Muscle of arm (tissue), 1 donor: ENCODE measurements at regions not wholly inside any gene's neighbourhood (a gene's known extent, or its start where the extent isn't known, plus 50 kb on each side); places are given as distances from the start of the nearest gene placed in this dataset.
"Not testable (repeated sequence)": the region's sequence is repeated elsewhere in the genome, so short reads cannot be mapped to it uniquely, and the experiment has no call there.

Source experiments
- DNase-seq: peaks from one replicate; pipeline ENCODE4 v3.0.0-alpha.2; 2013

- DNase-seq = no peak
Observed at GRCh38 chr16:87048730-87049115, 268.5 kb downstream of the C16orf95 start.

DNA sequence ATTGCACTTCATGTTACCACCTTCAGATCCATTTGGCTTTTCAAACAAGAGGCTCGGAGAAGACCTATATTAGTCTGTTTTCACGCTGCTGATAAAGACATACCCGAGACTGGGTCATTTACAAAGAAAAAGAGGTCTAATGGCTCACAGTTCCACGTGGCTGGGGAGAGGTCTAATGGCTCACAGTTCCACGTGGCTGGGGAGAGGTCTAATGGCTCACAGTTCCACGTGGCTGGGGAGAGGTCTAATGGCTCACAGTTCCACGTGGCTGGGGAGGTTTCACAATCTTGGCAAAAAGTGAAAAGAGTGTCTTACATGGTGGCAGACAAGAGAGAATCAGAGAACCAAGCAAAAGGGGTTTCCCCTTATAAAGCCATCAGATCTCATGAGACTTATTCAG lies 268.0 kb downstream of the C16orf95 start:
- DNase-seq = not testable (repeated sequence)

DNA sequence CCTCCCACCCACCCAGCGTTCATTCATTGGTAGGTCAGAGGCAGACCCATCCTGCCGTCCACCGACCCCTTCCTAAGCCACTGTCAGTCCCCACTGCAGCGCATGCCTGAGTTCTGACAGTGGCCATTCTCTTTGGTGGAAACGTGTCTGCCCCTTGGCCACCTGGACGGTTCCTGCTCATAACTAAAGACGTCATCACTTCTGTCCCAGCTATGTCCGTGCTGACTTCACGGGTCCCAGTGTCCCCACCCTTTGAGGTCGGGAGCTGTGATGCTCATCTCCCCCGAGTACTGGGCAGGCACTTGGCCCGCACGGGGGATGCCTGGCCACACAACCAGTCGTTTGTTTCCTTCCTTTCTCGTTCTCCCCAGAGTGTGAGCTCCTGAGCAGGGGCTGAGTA lies 267.1 kb downstream of the C16orf95 start:
- no peak for DNase-seq

- no peak for DNase-seq
Observed at GRCh38 chr16:87051526-87052320, 265.5 kb downstream of the C16orf95 start.

DNA sequence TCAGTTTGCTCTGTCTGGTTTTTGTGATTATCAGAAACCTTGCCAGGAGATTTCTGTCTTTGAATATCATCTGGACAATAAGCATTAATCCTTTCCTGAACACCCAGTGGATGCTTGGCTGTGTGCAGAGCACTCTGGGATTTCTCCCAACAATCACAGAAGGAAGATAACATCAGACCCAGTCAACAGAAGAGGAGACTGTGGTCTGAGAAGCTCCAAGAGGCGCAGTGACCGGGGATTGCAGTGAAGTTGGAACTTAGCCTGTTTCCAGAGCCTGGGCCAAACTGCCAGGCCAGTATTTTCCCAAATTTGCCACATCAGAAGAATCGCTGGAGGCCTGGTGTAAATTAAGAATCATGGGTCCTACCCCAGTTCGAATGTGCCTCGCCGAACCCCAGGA lies 264.7 kb downstream of the C16orf95 start:
- DNase-seq = no peak

GRCh38 chr16:87053016-87053982 lies 263.9 kb downstream of the C16orf95 start:
- DNase-seq = no peak

DNA sequence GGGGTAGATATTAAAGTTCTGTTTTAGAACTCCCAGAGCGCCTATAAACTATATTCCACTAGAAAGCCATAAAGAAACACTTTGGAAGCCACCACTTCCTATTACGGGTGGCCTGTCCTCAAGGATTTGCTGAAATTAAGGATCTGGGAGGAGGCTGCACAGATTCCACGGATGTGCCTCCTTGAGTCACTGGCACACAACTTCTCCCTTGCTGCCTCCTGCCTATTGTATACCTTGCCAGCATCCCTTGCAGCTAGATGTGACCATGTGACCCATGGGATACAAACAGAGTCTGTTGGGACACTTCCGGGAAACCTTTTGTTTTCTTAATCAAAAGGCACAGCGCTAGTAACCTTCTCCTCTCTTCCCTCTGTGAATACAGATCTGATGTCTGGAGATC lies 263.0 kb downstream of the C16orf95 start:
- no peak for DNase-seq

DNA sequence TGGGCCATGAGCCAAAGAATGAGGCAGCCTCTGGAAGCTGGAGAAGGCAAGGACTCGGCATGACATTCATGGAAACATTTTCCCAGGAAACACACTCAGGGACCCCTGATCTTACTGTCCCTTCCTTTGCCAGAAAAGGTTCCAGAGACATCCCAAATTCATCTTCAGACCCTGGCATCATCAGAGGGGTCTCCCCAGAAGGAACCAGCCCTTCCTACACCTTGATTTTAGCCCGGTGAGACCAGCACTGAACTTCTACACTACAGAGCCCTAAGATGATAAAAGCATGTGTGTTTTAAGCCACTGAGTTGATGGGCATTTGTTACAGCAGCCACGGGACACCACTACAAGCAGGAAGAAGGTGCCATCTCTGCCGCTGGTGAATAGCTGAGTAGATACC lies 262.3 kb downstream of the C16orf95 start:
- DNase-seq = no peak

- DNase-seq = no peak
Observed at GRCh38 chr16:87056083-87056482, 261.1 kb downstream of the C16orf95 start.

GRCh38 chr16:87056551-87056950 lies 260.6 kb downstream of the C16orf95 start:
- no peak for DNase-seq

DNA sequence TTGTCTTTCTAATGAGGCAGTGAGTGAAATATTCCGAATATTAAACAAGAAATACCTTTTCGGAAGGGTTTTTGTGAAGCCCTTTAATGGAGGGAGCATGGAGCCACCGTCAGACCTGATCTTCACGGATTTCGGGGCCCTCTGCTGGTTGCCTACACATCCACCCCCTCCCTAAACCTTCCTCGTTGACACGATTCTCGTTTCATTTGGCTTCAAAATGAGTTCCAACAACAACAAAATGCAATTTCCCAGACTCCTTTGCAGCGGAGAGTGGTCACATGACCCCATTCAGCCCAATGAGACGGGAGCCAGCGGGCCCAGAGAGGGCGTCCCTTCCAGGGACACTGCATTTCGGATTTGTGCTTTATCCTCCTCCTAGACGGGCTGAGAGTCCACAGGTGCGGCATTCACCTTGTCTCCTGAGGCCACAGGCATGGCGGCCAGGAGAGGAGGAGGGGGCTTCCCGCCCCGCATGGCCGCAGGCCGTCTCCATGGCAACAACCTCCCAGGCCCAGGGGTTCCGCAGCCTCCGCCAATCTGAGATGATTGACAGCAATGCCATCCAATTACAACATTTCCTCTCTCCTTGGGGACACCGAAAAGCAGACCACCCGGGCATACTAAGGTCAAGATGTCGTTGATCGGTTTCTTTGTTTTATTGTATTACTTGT lies 259.8 kb downstream of the C16orf95 start:
- DNase-seq = no peak

- no peak for DNase-seq
Observed at GRCh38 chr16:87057951-87058560, 259.1 kb downstream of the C16orf95 start.

DNA sequence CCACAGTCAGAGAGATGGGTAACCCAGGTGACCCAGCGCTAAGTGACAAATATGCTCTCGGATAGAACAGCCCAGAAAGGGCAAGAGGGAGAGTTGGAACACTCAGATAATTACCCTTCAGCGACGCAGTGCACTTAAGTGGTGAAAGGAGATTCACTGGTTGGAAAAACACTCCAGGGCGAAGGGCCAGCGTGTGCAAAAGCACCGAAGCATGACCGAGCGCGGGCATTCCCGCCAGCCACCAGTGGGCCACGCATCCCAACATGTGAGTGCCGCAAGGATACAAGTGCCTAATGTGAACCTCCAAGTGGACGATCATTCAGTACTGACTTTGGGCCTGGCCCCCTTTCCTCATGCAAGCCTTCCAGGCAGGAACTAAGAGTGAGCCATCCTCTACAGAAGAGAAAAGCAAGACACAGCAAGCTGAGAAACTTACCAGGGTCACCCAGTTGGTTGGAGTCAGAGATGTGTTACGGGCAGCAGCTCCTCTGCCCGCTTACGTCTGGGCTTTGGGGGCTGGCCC lies 258.4 kb downstream of the C16orf95 start:
- no peak for DNase-seq

- no peak for DNase-seq
Observed at GRCh38 chr16:87060034-87060986, 256.9 kb downstream of the C16orf95 start.

DNA sequence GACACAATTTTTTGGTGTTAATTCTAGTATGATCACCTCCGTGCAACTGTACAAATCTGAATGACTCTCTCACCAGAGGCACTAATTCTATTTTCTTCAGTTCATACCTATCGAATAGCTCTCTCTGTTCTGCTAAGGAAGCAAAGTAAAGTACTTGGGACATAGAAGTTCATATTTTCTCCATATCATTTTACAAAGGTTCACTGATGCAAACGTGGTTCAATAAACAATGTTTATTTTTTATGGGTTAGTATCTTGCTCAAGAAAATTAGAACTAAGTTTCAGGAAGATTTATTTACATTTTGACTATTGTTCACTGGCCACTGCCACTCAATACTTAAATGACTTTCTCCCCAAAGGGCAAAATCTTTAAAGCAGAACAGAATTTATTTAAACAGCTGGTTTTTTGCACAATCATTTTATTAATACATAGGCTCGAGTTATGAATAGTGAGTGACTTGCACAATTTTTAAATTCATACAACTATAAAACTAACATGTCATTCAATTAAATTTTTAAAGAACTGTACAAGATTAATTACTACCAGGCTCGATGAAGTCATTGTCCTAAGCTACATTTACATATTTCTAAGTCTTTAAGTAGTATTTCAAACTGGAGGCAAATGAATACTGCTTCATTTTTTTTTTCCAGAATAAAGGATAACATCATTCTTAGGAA lies 255.8 kb downstream of the C16orf95 start:
- DNase-seq = no peak

- DNase-seq = peak; percentile 77
Observed at GRCh38 chr16:87062569-87063442, 254.4 kb downstream of the C16orf95 start.

DNA sequence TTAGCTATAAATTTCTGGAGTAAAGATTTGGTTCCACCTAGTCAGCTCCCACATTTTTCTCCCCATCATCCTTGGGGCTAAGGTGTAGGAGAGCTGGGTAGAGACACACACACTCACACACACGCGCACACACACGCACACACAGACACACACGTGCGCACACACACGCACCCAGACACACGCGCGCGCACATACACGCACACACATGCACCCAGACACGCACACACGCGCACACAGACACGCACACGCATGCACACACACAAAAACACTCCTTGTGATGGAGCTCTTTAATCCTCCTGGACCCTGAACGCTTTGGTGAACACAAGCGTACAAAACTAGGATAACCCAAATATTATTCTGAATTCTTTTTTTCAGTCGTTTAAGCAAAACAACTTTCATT lies 253.6 kb downstream of the C16orf95 start:
- DNase-seq = no peak

DNA sequence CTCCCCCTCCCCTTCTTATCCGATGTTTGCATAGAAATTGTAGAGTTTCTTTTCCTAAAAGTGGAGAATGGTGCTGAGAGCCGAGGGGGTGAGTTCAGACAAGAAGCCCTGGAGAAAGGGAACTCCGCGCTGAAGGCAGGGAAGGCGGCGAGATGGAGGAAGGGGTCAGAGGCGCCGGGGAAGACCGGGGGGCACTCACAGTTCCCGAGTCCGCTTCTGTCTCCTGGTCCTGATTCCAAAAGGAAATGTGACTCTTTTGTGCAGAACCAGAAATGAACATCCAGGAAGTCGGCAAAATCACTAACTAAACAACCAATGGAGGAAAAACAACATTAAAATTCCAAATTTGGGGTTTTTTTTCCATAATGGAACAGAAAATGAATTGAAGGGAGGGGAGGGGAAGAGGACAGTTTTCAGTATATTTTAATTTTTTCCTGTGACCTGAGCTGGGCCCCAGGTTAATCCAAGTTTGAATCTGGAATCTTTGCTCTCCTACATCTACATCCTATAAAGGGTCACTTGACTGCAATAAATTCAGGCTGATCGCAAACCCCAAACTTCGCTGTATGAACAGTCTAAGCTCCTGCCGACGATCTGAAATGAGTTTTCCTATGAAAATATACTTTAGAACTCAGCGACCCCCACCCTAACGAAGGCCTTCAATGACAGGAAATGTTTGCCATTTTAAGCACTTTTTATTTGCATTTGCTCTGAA lies 252.3 kb downstream of the C16orf95 start:
- DNase-seq = no peak
